Smooth muscle cell (in vitro differentiated cells): ENCODE measurements at regions not wholly inside any gene's neighbourhood (a gene's known extent, or its start where the extent isn't known, plus 50 kb on each side); places are given as distances from the start of the nearest gene placed in this dataset.

Source experiments
- DNase-seq: peaks from one replicate; lab custom pipeline; 2025; ENCODE audit not compliant: unreplicated experiment; lab: John Stamatoyannopoulos, UW
- H2AFZ ChIP-seq: fragments of 200-600 bp; sonication (generic); 2 replicates; pipeline ENCODE4 v1.6.0; 2016; ENCODE audit warnings: antibody characterized with exemption, low read depth, mild to moderate bottlenecking
- H3F3A ChIP-seq: fragments of 200-600 bp; sonication (generic); 2 replicates; pipeline ENCODE4 v1.6.0; 2017; ENCODE audit warnings: antibody characterized with exemption, low read depth
- H3K27ac ChIP-seq: fragments of 200-600 bp; sonication (generic); 2 replicates; pipeline ENCODE4 v1.5.1; 2016; ENCODE audit warnings: low read depth, mild to moderate bottlenecking
- H3K27me3 ChIP-seq: fragments of 200-600 bp; sonication (generic); 2 replicates; pipeline ENCODE4 v1.6.1; 2016; ENCODE audit warnings: low read depth, mild to moderate bottlenecking
- H3K36me3 ChIP-seq: fragments of 200-600 bp; sonication (generic); 2 replicates; pipeline ENCODE4 v1.5.1; 2016; ENCODE audit warnings: low read depth
- H3K4me1 ChIP-seq: fragments of 200-600 bp; sonication (generic); 2 replicates; pipeline ENCODE4 v1.5.1; 2016; ENCODE audit warnings: low read depth
- H3K4me2 ChIP-seq: fragments of 200-600 bp; sonication (generic); 2 replicates; pipeline ENCODE4 v1.6.0; 2016; ENCODE audit warnings: mild to moderate bottlenecking
- H3K4me3 ChIP-seq: fragments of 200-600 bp; sonication (generic); 2 replicates; pipeline ENCODE4 v1.5.1; 2016; ENCODE audit warnings: mild to moderate bottlenecking
- H3K79me2 ChIP-seq: fragments of 200-600 bp; sonication (generic); 2 replicates; pipeline ENCODE4 v1.6.0; 2016; ENCODE audit warnings: low read depth, mild to moderate bottlenecking
- H3K9ac ChIP-seq: fragments of 200-600 bp; sonication (generic); 2 replicates; pipeline ENCODE4 v1.6.0; 2016; ENCODE audit warnings: low read depth
- H3K9me3 ChIP-seq: fragments of 200-600 bp; sonication (generic); replicated peaks from 2 replicates; pipeline ENCODE4 v1.5.1; 2016; ENCODE audit warnings: low read depth
- H4K20me1 ChIP-seq: fragments of 200-600 bp; sonication (generic); 2 replicates; pipeline ENCODE4 v1.6.0; 2016; ENCODE audit warnings: low read depth
- CTCF ChIP-seq: fragments of 200-600 bp; sonication (generic); IDR thresholded peaks from 2 replicates; pipeline ENCODE4 v1.5.1; 2017; ENCODE audit warnings: borderline replicate concordance, mild to moderate bottlenecking, antibody characterized with exemption; ENCODE audit not compliant: insufficient read depth, poor library complexity, severe bottlenecking
- WGBS: methylation state at CpG from one replicate; pipeline ENCODE4 v1.1.7; 2016; ENCODE audit warnings: low lambda C conversion rate; 5-methylcytosine and 5-hydroxymethylcytosine counted together

GRCh38 chr2:20514596-20515269, 67.9 kb downstream of the RHOB start:
- no peaks in the 10 kb centered on the region for H3K79me2 ChIP-seq
- no peaks in the 10 kb centered on the region for H4K20me1 ChIP-seq
- no peak overlapping the region for H2AFZ ChIP-seq
- peak overlapping the region; percentile 81 for H3K27ac ChIP-seq
- H3K27me3 ChIP-seq: no peaks in the 10 kb centered on the region
- H3K36me3 ChIP-seq: no peaks in the 10 kb centered on the region
- H3F3A ChIP-seq: peaks cover 2% of the 10 kb centered on the region
- peak; percentile 29 for DNase-seq
- peak overlapping the region; percentile 34 for H3K4me2 ChIP-seq
- TF ChIP-seq CTCF: no peak
- peak overlapping the region; percentile 65 for H3K9ac ChIP-seq
- H3K4me3 ChIP-seq: no peak overlapping the region
- WGBS: 29% methylated on average over 8 of the region's 8 CpGs
- H3K9me3 ChIP-seq: no peaks in the 10 kb centered on the region
- peaks cover 11% of the 10 kb centered on the region for H3K4me1 ChIP-seq

DNA sequence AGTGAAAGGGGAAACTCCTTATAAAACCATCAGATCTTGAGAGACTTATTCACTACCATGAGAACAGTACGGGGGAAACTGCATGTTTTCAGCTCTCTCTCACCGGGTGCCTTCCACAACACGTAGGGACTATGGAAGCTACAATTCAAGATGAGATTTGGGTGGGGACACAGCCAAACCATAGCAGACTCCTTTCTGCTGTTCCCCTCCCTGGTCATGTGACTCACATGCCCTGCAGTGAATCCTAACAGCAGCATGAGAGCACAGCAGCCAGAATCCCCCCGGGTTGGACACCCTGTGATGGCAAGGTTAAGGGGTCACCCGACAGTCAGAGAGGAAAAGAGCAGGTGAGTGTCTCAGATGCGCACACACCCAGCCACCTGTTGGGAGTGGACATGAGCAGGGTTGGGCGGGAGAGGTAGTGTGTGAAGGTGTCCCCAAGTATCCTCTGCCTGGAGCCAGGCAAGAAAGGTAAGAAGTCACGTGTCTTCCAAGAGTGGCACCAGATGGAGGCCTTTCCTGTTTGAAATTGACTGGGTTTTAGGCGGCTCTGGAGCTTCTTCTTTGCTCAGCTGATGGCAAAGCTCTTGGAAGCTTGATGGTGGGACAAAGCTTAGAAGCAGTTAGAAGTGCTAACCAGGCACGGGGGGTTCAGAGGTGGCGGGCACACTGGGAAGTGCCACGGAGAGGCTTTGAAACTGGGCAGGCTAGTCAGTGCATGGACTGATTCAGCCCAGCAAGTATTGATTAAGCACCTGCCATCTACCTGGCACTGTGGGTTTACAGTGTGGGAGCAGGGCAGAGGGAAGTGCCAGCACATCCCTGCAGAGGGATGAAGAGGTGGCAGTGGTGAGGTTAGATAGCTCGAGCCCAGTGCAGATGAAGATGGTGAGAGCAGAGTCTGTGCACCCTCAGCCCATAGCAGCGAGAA, 68.7 kb downstream of the RHOB start:
- H3K4me2 ChIP-seq: no peak overlapping the region
- whole genome bisulfite sequencing: 80% methylated on average over 14 of the region's 14 CpGs

GRCh38 chr2:20516291-20516645, 69.4 kb downstream of the RHOB start:
- 98% methylated on average over 2 of the region's 2 CpGs for WGBS
- TF ChIP-seq CTCF: no peak
- Histone ChIP-seq H4K20me1 (no peaks in the 10 kb centered on the region), H3K27ac (no peak overlapping the region), H3K27me3 (no peaks in the 10 kb centered on the region), H3K4me1 (peaks cover 5% of the 10 kb centered on the region), H3K79me2 (no peaks in the 10 kb centered on the region), H3K4me3 (no peak overlapping the region), H2AFZ (no peak overlapping the region), H3F3A (no peaks in the 10 kb centered on the region), H3K9ac (no peak overlapping the region), H3K4me2 (no peak overlapping the region), H3K9me3 (no peaks in the 10 kb centered on the region), H3K36me3 (no peaks in the 10 kb centered on the region)
- DNase-seq: no peak

More for the DNA sequence above, 68.7 kb downstream of the RHOB start:
- Histone ChIP-seq H3K4me3 (no peak overlapping the region), H3K4me1 (peaks cover 5% of the 10 kb centered on the region), H3K36me3 (no peaks in the 10 kb centered on the region), H3F3A (no peaks in the 10 kb centered on the region), H4K20me1 (no peaks in the 10 kb centered on the region), H3K9ac (peak overlapping the region; percentile 14), H2AFZ (no peak overlapping the region), H3K27ac (peak overlapping the region; percentile 81), H3K9me3 (no peaks in the 10 kb centered on the region), H3K79me2 (no peaks in the 10 kb centered on the region), H3K27me3 (no peaks in the 10 kb centered on the region)
- DNase-seq: no peak
- no peak for TF ChIP-seq CTCF
